Activated CD4-positive, alpha-beta T cell treated with anti-CD3 and anti-CD28 coated beads, Interleukin-2, amount 10 ng/mL, durations not matched to agents 24 days and 14 days (primary cell): ENCODE measurements at regions not wholly inside any gene's neighbourhood (a gene's known extent, or its start where the extent isn't known, plus 50 kb on each side); places are given as distances from the start of the nearest gene placed in this dataset.
A peak's percentile ranks its signal among the peaks of the same experiment; 100 is the strongest.
"Not testable (repeated sequence)": the region's sequence is repeated elsewhere in the genome, so short reads cannot be mapped to it uniquely, and the experiment has no call there.

Experiments used
- DNase-seq: peaks from one replicate; pipeline ENCODE4 v3.0.0; 2022
- H3K27ac Mint-ChIP-seq: one replicate; pipeline ENCODE4 v1.8.0; 2022; ENCODE audit warnings: mild to moderate bottlenecking, mixed read lengths
- H3K27me3 Mint-ChIP-seq: one replicate; pipeline ENCODE4 v1.8.0; 2022; ENCODE audit warnings: mixed read lengths
- H3K36me3 Mint-ChIP-seq: one replicate; pipeline ENCODE4 v1.8.0; 2022; ENCODE audit warnings: low read depth, mild to moderate bottlenecking, mixed read lengths
- H3K4me1 Mint-ChIP-seq: one replicate; pipeline ENCODE4 v1.8.0; 2021; ENCODE audit warnings: mixed read lengths
- H3K4me3 Mint-ChIP-seq: one replicate; pipeline ENCODE4 v1.8.0; 2022; ENCODE audit warnings: mild to moderate bottlenecking, moderate library complexity, mixed read lengths
- H3K9me3 Mint-ChIP-seq: one replicate; pipeline ENCODE4 v1.8.0; 2021; ENCODE audit warnings: mixed read lengths
- intact Hi-C: fragments of 100-400 bp; cut with micrococcal nuclease; formaldehyde crosslinking; loops from one replicate; pipeline ENCODE4 v1.15.1; 2023

DNA sequence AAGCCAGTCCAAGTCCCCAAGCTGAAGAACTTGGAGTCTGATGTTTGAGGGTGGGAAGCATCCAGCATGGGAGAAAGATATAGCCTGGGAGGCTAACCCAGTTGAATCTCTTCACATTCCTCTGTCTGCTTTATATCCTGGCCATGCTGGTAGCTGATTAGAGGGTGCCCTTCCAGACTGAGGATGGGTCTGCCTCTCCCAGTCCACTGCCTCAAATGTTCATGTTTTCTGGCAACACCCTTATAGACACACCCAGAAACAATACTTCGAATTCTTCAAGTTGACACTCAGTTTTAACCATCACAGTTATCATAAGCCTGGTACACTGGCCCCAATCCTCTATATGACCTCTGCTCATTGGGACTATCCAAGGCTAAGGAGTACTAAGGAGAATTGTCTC, 124.1 kb upstream of the WDR1 start:
- intact Hi-C loops, result no loop called here
- Mint-ChIP-seq H3K4me1 (no peaks in the 10 kb centered on the region), H3K36me3 (no peaks in the 10 kb centered on the region), H3K4me3 (no peak overlapping the region), H3K9me3 (no peaks in the 10 kb centered on the region), H3K27ac (no peak overlapping the region), H3K27me3 (peaks cover 6% of the 10 kb centered on the region)
- DNase-seq, result peak; percentile 24

DNA sequence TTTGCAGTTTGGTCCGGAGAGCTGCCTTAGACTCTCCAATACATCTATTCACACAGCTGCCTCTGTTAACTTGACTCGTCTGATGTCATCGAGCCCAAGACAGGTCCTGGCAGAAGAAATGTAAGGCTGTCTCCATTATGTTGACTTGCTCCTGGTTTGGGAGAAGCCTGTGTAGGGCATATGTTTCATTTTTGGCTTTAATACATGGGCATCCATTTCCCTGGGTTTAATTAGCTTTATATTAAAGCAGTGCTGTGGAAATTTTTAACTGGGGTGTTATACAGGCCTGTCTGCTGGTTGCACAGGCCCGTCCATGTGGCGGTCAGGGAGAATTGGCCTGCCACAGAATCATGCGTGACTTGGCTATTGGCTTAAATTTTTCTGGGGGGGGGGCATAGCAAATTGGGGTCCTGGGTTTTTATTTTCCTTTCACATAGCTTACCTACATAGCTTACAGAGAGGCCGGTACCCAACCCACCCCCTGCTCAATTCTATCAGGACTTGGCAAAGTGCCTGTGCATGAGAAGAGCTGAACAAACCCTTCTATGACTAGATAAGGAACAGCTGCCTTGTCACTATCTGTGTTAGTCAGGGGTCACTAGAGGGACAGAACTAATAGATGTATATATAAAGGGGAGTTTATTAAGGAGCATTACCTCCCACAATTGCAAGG, 123.5 kb upstream of the WDR1 start:
- peaks cover 1% of the 10 kb centered on the region for H3K27me3 Mint-ChIP-seq
- no peak overlapping the region for H3K27ac Mint-ChIP-seq
- intact Hi-C loops, result no loop called here
- no peak overlapping the region for H3K4me3 Mint-ChIP-seq
- H3K4me1 Mint-ChIP-seq, result no peaks in the 10 kb centered on the region
- no peaks in the 10 kb centered on the region for H3K36me3 Mint-ChIP-seq
- no peaks in the 10 kb centered on the region for H3K9me3 Mint-ChIP-seq
- DNase-seq, result peak; percentile 10

DNA sequence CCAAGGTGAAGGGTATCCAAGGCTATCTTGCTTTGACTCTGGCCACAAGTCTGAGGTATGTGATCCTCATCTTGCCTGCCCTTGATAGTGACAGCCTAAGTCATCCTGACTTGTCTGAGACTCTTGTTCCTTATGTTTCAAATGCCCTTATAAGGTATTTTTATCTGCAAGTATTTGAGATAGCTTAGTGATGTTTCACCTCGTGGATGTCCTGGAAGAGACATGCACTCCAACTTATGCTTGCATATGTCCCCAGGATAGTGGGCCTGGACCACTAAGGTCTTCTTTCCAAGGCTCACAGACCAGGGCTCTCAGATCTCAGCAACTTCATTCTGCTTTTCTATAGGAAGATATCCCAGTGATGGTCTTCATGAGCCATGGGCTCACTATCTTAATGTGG, 120.5 kb upstream of the WDR1 start:
- no peaks in the 10 kb centered on the region for H3K27me3 Mint-ChIP-seq
- no peaks in the 10 kb centered on the region for H3K36me3 Mint-ChIP-seq
- no peak overlapping the region for H3K27ac Mint-ChIP-seq
- DNase-seq, result peak; percentile 36
- intact Hi-C loops, result no loop called here
- H3K9me3 Mint-ChIP-seq, result no peaks in the 10 kb centered on the region
- H3K4me3 Mint-ChIP-seq, result no peak overlapping the region
- H3K4me1 Mint-ChIP-seq, result no peaks in the 10 kb centered on the region

DNA sequence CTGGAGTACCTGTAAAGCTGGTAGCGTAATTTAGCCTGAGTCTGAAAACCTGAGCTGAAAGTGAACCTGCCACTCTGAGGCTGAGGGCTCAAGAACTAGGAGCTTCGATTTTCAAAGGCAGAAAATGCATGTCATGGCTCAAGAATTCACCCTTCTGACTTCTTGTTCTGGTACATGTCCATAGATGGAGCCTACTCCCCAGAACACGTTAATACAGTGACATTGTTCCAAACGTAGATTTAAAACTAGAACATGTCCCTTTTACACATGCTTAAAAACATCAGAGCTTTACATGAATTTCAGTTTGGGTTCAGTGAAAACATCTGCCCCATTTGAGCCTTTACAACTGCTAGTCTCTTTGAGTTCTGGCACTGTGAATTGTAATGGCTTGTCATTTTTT, 115.5 kb upstream of the WDR1 start:
- H3K27me3 Mint-ChIP-seq, result no peaks in the 10 kb centered on the region
- no peaks in the 10 kb centered on the region for H3K36me3 Mint-ChIP-seq
- H3K4me3 Mint-ChIP-seq, result no peak overlapping the region
- no peak overlapping the region for H3K27ac Mint-ChIP-seq
- no peaks in the 10 kb centered on the region for H3K4me1 Mint-ChIP-seq
- DNase-seq, result no peak
- no peaks in the 10 kb centered on the region for H3K9me3 Mint-ChIP-seq
- intact Hi-C loops, result no loop called here

DNA sequence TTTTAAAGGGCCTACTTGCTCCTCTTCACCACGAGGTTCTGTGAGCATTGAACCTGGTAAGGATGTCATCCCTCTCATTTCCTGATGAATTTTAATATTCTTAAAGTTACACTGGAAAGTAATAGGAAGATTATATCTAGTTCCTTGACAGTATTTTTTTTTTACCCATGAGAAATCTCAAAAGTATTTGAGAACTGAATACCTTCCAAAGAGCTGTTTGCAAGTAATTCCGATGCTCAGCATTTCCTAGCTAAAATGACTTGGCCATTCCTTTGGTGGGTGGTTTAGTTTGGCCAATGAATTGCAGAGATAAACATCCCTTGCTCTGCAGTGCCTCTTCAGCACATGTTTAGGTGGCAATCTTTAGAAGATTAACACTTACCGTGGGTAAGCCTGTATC, 110.2 kb upstream of the WDR1 start:
- intact Hi-C loops, result no loop called here

DNA sequence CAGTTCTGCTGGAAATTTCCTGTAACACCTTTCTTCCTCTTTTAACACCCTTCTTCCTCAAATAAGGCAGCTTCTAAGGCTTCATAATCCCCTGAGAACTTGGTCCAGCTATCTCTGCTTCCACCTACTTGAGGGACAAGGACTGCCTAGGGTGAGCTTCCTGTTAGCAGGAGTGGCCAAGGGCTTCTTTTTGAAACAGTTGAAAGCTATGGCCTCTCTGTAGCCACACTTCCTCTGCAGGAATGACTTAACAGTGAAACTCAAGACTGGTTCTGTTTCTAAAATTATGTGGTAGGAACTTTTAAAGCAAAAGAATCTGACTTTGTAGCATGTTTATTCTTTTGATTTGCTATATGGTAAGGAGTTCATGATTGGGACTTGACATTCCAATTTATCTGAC, 108.5 kb upstream of the WDR1 start:
- intact Hi-C loops, result no loop called here
- H3K27ac Mint-ChIP-seq, result no peak overlapping the region
- H3K9me3 Mint-ChIP-seq, result no peaks in the 10 kb centered on the region
- no peaks in the 10 kb centered on the region for H3K36me3 Mint-ChIP-seq
- no peaks in the 10 kb centered on the region for H3K27me3 Mint-ChIP-seq
- no peak for DNase-seq
- no peak overlapping the region for H3K4me3 Mint-ChIP-seq
- H3K4me1 Mint-ChIP-seq, result no peaks in the 10 kb centered on the region

More for the DNA sequence above, 110.2 kb upstream of the WDR1 start:
- DNase-seq, result no peak
- no peak overlapping the region for H3K27ac Mint-ChIP-seq
- H3K27me3 Mint-ChIP-seq, result no peaks in the 10 kb centered on the region
- H3K4me1 Mint-ChIP-seq, result no peaks in the 10 kb centered on the region
- H3K36me3 Mint-ChIP-seq, result no peaks in the 10 kb centered on the region
- H3K9me3 Mint-ChIP-seq, result no peaks in the 10 kb centered on the region
- H3K4me3 Mint-ChIP-seq, result no peak overlapping the region

DNA sequence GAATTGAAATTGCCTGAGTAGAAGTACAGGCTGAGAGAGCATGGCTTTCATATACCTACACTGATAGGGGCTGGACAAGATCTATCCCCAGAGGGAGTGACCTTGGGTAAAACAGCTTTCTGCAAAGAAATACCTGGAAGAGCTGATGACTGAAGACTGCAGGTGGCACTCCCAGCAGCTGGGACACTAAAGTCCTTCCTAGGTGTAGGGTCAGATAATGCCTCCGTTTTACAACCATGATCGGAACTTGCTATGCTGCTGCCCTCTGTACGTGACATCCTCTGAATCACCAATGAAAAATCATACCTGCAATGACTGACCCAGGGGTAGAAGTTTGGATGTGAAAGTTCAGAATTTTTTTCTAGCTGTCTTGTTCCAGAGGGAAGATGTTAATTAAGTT, 107.2 kb upstream of the WDR1 start:
- Mint-ChIP-seq H3K4me3 (no peak overlapping the region), H3K27me3 (no peaks in the 10 kb centered on the region), H3K9me3 (no peaks in the 10 kb centered on the region), H3K36me3 (no peaks in the 10 kb centered on the region), H3K27ac (no peak overlapping the region), H3K4me1 (no peaks in the 10 kb centered on the region)
- intact Hi-C loops, result no loop called here
- DNase-seq, result no peak

DNA sequence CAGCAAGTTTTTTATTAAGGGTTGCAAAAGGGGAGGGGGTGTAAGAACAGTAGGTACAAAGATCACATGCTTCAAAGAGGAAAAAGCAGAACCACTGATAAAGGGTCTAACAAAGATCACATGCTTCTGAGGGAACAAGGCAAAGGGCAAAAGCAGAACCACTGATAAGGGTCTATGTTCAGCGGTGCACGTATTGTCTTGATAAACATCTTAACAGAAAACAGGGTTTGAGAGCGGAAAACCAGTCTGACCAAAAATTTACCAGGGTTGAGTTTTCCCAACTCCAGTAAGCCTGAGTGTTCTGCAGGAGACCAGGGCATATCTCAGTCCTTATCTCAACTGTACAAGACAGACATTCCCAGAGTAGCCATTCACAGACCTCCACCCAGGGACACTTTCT, 96.9 kb upstream of the WDR1 start:
- H3K27me3 Mint-ChIP-seq, H3K27ac Mint-ChIP-seq, H3K4me1 Mint-ChIP-seq, H3K4me3 Mint-ChIP-seq, H3K36me3 Mint-ChIP-seq, H3K9me3 Mint-ChIP-seq, DNase-seq, intact Hi-C loops: not testable (repeated sequence)

DNA sequence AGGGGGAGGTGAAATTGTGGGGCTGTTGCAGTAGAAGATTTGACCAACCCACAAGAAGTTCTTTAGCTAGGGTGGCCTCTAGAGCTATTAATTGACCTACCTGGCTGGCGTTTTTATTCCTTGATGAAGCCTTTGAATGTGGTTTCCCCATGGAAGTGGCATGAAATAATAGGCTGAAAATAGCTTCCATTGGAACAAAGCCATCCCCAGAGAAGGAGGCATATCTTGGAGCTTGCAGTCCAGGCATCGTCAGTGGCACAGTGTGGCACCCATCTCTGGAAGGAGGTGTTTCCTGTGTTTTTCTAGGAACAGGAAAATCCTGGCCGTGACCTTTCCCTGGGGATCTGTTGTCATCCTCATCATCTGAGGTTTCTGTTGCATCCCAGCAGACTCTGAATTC, 96.3 kb upstream of the WDR1 start:
- Mint-ChIP-seq H3K4me1 (no peaks in the 10 kb centered on the region), H3K27ac (no peak overlapping the region), H3K9me3 (no peaks in the 10 kb centered on the region), H3K27me3 (peaks cover 4% of the 10 kb centered on the region), H3K36me3 (no peaks in the 10 kb centered on the region), H3K4me3 (no peak overlapping the region)
- intact Hi-C loops, result no loop called here
- DNase-seq, result no peak

DNA sequence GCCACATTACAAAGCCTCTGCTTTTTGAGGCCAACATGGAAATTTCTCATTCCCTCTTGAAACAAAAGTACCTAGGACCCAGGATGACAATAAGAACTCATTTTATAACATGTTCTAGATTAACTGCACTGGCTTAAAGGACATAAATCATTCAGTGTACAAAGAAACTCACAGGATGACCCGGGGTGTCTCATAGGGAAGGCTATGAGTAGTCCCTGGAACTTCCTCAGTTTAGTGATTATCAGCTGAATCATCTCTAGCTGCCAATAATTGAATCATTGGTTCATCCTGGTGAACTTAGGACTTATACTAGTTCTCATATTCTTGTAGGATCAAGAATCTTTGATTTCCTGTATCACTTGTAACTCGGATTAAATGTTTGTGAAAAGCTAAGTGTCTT, 95.8 kb upstream of the WDR1 start:
- intact Hi-C loops, result no loop called here
- Mint-ChIP-seq H3K27me3 (peaks cover 4% of the 10 kb centered on the region), H3K4me3 (no peak overlapping the region), H3K4me1 (no peaks in the 10 kb centered on the region), H3K36me3 (no peaks in the 10 kb centered on the region), H3K9me3 (no peaks in the 10 kb centered on the region), H3K27ac (no peak overlapping the region)
- no peak for DNase-seq

DNA sequence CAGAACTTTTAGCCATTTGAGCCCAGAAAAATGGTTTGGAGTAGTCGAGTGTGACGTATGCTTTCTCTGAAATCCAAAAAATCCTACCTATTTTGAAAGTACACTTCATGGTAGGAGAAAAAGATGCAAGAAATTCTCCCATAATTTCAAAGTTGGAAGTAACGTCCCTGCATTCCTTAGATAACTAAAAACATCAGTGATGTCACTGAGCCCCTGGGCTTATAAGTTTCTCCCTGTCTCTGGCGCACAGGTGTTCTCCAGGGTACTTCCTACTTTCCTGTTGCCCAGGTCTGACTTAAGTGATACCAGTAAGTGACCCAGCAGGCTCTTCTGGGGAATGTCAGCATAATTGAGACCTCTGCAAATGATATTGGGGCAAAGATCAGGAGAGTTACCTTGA, 90.5 kb upstream of the WDR1 start:
- peaks cover 4% of the 10 kb centered on the region for H3K27me3 Mint-ChIP-seq
- no peak overlapping the region for H3K4me3 Mint-ChIP-seq
- no peaks in the 10 kb centered on the region for H3K36me3 Mint-ChIP-seq
- H3K4me1 Mint-ChIP-seq, result no peaks in the 10 kb centered on the region
- peak; percentile 23 for DNase-seq
- H3K9me3 Mint-ChIP-seq, result no peaks in the 10 kb centered on the region
- no peak overlapping the region for H3K27ac Mint-ChIP-seq
- intact Hi-C loops, result no loop called here

DNA sequence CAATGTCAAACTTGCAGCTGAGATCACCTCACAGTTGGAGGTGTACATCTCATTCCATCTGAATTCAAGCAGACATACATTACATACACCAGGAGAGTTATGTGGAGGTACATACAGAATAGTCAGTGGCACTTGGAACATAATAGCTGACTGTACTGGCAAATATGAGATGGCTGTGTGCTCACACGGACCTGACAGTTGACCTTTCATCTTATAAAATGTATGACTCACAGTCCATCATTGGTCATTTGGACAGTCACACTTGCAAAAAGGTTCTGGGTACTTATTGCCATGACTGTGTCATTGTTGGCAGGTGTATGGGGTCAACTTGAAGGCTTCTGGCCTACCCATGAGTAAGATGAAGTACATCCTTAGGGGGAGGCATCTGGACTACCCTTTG, 88.6 kb upstream of the WDR1 start:
- Mint-ChIP-seq H3K36me3 (no peaks in the 10 kb centered on the region), H3K4me3 (no peak overlapping the region), H3K9me3 (peaks cover 5% of the 10 kb centered on the region), H3K4me1 (no peaks in the 10 kb centered on the region), H3K27ac (no peak overlapping the region), H3K27me3 (peaks cover 4% of the 10 kb centered on the region)
- intact Hi-C loops, result no loop called here
- DNase-seq, result no peak

DNA sequence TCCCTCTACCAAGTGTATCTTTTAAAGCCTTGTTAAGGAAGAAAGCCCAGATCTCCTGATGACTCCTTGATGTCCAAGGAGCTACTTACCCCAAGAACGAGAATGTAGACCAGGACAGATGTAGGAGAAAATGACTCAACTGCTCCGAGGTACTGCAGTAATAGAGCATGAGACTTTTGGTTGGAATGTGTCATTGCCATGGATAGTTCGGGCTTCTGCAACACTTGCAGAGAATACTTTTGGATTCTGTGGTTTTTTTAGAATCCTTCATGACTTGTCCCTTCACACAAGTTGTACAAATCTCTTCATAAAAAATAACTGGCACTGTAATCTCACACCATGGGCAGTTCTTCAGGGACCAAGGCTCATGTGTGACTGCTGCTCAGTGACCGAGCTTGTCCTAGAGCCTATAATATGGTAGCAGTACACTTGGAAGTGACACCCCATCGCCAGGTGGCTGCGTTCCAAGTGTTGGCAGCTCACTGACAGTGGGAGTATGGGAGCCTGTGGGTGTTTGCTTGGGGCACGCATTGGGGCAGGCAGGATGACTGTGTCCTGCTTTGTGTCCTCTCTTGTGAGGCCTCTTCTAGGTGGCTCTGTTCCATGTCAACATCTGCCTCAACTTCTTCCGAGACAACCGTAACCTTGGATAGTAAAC, 87.9 kb upstream of the WDR1 start:
- H3K4me1 Mint-ChIP-seq, result no peaks in the 10 kb centered on the region
- peaks cover 4% of the 10 kb centered on the region for H3K27me3 Mint-ChIP-seq
- no peak overlapping the region for H3K27ac Mint-ChIP-seq
- peaks cover 5% of the 10 kb centered on the region for H3K9me3 Mint-ChIP-seq
- no peak overlapping the region for H3K4me3 Mint-ChIP-seq
- DNase-seq, result peak; percentile 32
- intact Hi-C loops, result no loop called here
- H3K36me3 Mint-ChIP-seq, result no peaks in the 10 kb centered on the region

DNA sequence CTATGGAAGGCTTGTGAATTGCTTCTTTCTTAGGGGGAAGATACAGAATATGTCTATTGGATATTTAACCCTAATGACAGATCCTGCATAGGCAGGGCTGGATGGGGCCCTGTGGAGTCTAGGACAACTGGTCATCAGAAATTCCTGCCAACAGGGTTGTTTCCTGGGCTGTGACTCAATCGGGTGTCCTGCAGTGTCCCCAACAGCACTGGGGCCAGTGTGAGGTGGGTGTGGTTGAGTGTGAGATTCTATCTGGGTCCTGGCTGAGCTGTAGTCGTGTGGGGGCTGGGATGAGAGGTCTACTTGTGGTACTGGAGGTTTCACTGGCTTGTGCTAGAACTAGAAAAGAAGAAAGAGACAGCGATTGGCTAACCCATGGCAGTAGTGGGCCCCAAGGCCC, 87.3 kb upstream of the WDR1 start:
- intact Hi-C loops, result no loop called here
- Mint-ChIP-seq H3K36me3 (no peaks in the 10 kb centered on the region), H3K4me1 (no peaks in the 10 kb centered on the region), H3K4me3 (no peak overlapping the region), H3K27me3 (peaks cover 4% of the 10 kb centered on the region), H3K9me3 (peaks cover 5% of the 10 kb centered on the region), H3K27ac (no peak overlapping the region)
- DNase-seq, result peak; percentile 12
